ENCODE measurements at regions not wholly inside any gene's neighbourhood (a gene's known extent, or its start where the extent isn't known, plus 50 kb on each side); places are given as distances from the start of the nearest gene placed in this dataset.

DNA sequence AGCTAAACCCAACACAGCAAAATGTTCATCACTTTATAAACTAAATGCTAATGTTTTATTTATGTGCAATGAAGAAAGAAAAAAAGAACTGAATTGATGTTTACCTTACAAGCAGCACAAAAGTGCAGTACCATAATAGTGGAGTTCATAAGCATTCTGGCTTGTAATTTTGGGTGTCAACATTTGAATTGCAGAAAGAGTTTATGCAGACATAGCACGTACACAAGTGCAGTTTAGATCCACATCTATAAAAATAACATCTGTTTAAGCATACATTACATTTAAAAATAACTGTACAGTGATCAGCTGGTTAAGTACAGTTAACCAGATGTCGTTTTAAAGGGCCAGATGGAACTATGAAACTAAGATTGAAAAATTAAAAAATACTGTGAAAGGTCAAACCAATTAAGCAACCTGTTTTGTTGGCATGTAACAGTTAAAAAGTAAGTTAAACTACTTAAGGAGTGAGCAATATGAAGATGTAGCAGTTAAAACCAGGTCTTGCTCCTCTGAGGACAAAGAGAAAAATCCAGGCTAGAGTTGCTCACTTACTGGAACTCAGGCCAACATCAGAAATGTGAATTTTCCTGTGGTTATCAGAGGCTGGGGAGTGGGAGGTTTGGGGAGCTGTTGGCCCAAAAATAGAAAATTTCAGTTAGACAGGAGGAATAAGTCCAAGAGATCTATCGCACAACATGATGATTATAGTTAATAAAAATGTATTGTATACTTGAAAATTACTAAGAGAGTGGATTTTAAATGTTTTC lies 204.9 kb upstream of the MDFIC2 start:
- no peak for TF ChIP-seq ELF4 (CRISPR knock-in tag; IDR thresholded peaks at IDR 0.05)
- TF ChIP-seq ZNF274 (IDR thresholded peaks at IDR 0.05; ENCODE audit: borderline replicate concordance, low read depth, low read length) = no peak
- TF ChIP-seq, protein P1, sequence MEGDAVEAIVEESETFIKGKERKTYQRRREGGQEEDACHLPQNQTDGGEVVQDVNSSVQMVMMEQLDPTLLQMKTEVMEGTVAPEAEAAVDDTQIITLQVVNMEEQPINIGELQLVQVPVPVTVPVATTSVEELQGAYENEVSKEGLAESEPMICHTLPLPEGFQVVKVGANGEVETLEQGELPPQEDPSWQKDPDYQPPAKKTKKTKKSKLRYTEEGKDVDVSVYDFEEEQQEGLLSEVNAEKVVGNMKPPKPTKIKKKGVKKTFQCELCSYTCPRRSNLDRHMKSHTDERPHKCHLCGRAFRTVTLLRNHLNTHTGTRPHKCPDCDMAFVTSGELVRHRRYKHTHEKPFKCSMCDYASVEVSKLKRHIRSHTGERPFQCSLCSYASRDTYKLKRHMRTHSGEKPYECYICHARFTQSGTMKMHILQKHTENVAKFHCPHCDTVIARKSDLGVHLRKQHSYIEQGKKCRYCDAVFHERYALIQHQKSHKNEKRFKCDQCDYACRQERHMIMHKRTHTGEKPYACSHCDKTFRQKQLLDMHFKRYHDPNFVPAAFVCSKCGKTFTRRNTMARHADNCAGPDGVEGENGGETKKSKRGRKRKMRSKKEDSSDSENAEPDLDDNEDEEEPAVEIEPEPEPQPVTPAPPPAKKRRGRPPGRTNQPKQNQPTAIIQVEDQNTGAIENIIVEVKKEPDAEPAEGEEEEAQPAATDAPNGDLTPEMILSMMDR (IDR thresholded peaks at IDR 0.05 in 2 of 3, conservative IDR thresholded peaks at IDR 0.05 in 1 of 3; ENCODE audit: insufficient read depth in 2 of 3, low read depth in 1 of 3, low read length in 3 of 3) = no peak
- TF ChIP-seq MYBL2 (IDR thresholded peaks at IDR 0.05; ENCODE audit: low read depth) = no peak
- TF ChIP-seq MYBL2 (CRISPR knock-in tag; IDR thresholded peaks at IDR 0.05; ENCODE audit: borderline replicate concordance) = no peak
- TF ChIP-seq XRCC5 (IDR thresholded peaks at IDR 0.05; ENCODE audit: low read depth, low read length) = no peak
- TF ChIP-seq RBBP5 (IDR thresholded peaks at IDR 0.05; ENCODE audit: borderline replicate concordance, insufficient read depth, low read length, poor library complexity, severe bottlenecking) = no peak
- no peak for TF ChIP-seq POLR2A (conservative IDR thresholded peaks at IDR 0.05)
- TF ChIP-seq ZBTB43 (CRISPR knock-in tag; IDR thresholded peaks at IDR 0.05) = no peak
- TF ChIP-seq, protein P2, sequence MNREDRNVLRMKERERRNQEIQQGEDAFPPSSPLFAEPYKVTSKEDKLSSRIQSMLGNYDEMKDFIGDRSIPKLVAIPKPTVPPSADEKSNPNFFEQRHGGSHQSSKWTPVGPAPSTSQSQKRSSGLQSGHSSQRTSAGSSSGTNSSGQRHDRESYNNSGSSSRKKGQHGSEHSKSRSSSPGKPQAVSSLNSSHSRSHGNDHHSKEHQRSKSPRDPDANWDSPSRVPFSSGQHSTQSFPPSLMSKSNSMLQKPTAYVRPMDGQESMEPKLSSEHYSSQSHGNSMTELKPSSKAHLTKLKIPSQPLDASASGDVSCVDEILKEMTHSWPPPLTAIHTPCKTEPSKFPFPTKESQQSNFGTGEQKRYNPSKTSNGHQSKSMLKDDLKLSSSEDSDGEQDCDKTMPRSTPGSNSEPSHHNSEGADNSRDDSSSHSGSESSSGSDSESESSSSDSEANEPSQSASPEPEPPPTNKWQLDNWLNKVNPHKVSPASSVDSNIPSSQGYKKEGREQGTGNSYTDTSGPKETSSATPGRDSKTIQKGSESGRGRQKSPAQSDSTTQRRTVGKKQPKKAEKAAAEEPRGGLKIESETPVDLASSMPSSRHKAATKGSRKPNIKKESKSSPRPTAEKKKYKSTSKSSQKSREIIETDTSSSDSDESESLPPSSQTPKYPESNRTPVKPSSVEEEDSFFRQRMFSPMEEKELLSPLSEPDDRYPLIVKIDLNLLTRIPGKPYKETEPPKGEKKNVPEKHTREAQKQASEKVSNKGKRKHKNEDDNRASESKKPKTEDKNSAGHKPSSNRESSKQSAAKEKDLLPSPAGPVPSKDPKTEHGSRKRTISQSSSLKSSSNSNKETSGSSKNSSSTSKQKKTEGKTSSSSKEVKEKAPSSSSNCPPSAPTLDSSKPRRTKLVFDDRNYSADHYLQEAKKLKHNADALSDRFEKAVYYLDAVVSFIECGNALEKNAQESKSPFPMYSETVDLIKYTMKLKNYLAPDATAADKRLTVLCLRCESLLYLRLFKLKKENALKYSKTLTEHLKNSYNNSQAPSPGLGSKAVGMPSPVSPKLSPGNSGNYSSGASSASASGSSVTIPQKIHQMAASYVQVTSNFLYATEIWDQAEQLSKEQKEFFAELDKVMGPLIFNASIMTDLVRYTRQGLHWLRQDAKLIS (CRISPR knock-in tag; IDR thresholded peaks at IDR 0.05) = no peak
- TF ChIP-seq PTRF (tag; IDR thresholded peaks at IDR 0.05) = no peak
- TF ChIP-seq TFAM (CRISPR knock-in tag; conservative IDR thresholded peaks at IDR 0.05) = no peak
- TF ChIP-seq, protein P3, sequence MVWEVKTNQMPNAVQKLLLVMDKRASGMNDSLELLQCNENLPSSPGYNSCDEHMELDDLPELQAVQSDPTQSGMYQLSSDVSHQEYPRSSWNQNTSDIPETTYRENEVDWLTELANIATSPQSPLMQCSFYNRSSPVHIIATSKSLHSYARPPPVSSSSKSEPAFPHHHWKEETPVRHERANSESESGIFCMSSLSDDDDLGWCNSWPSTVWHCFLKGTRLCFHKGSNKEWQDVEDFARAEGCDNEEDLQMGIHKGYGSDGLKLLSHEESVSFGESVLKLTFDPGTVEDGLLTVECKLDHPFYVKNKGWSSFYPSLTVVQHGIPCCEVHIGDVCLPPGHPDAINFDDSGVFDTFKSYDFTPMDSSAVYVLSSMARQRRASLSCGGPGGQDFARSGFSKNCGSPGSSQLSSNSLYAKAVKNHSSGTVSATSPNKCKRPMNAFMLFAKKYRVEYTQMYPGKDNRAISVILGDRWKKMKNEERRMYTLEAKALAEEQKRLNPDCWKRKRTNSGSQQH (CRISPR knock-in tag; IDR thresholded peaks at IDR 0.05) = no peak
- no peak for TF ChIP-seq EZH2 (IDR thresholded peaks at IDR 0.05; ENCODE audit: borderline replicate concordance, low read depth, low read length)
- no peak for TF ChIP-seq ZNF41 (CRISPR knock-in tag; conservative IDR thresholded peaks at IDR 0.05)
